Muscle of arm (tissue), 1 donor: ENCODE measurements at regions not wholly inside any gene's neighbourhood (a gene's known extent, or its start where the extent isn't known, plus 50 kb on each side); places are given as distances from the start of the nearest gene placed in this dataset.
"Not testable (repeated sequence)": the region's sequence is repeated elsewhere in the genome, so short reads cannot be mapped to it uniquely, and the experiment has no call there.

Experiments used
- DNase-seq: peaks from one replicate; pipeline ENCODE4 v3.0.0-alpha.2; 2013

DNA sequence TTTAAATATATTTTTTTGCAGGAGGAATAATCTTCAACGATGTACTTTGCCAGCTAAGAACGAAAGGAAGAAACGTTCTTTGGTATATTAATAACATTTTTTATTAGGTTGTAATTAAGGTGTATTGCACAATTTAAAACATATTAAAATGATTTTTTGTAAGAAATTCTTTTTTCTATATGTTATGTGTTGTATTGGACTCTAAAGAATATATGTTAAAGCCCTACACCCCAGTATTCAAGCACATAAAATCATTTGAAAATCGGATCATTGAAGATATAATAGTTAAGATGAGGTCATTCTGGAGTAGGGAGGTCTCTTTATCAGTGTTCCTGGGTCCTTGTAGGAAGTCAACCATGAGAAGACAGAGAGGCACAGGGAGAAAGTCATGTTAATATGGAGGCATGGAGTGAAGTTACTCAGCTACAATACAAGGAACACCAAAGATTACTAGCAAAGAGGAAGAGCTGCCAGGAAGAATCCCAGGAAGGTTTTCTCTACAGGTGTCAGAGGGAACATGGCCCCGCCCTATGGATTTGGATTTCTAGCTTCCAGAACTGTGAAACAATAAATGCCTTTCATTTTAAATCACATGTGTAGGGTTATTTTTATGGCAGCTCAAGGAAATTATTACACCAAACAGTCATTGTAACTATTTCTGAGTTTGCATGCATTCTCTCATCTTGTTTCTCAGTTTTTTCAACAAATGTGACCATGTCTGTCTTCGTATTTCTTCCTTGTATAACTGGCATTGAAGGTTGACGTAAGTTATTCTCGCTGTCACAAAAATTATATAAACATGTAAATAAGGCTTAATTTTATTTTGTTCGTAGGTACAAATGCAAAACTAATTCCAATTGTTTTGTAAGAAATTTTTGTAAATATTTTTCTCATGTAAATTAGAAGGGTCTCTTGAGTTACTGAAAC, 75.4 kb upstream of the VPREB1 start:
- DNase-seq = no peak

DNA sequence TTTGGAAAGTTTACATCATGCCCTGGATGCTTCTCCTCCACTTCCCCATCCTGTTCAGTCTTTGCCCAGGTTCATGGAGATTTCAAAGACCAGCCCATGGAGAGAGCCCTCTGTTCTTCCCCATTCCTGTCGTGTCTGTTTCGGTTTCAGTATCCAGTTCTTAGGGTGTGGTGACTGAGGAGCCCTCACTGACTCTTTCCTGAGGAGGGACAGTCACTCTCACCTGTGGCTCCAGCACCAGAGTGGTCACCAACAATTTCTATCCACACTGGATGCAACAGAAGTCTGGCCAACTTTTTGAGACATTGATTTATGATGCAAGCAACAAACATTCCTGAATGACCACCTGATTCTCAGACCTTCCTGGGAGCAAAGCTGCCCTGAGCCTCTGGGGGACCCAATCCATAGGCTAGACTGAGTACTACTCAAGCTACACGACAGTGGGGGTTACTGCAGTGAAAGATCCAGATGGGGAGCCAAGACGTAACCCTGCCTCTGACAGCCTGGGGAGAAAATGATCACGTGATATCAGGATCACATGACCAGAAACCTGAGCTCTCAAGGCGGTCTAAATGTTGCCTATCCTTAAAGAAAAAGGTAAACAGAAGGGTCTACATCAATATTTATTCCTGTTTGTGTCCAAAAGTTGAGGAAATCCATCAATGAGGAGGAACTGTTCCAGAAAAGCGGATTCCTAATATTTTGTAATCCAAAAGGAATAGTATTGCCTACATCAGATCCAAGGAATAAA, 76.2 kb upstream of the VPREB1 start:
- no peak for DNase-seq

DNA sequence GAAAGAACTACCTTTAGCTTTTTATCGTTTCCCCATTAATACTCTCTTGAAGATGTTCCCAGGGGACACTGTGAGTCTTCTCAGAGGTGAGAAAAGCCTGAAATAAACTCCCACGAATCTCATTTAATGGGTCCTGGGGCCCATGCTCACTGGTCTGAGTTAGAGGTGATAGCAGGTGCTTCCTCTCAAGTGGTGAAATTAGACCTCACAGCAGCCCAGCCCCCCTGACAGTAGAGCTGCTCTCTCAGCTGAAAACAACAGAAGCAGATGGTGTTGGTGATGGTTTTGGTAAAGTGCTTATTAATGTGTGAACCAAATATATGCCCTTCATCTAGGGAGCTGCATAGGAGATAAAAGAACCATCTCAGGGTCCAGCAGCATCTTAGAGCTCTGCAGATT, 76.8 kb upstream of the VPREB1 start:
- no peak for DNase-seq

DNA sequence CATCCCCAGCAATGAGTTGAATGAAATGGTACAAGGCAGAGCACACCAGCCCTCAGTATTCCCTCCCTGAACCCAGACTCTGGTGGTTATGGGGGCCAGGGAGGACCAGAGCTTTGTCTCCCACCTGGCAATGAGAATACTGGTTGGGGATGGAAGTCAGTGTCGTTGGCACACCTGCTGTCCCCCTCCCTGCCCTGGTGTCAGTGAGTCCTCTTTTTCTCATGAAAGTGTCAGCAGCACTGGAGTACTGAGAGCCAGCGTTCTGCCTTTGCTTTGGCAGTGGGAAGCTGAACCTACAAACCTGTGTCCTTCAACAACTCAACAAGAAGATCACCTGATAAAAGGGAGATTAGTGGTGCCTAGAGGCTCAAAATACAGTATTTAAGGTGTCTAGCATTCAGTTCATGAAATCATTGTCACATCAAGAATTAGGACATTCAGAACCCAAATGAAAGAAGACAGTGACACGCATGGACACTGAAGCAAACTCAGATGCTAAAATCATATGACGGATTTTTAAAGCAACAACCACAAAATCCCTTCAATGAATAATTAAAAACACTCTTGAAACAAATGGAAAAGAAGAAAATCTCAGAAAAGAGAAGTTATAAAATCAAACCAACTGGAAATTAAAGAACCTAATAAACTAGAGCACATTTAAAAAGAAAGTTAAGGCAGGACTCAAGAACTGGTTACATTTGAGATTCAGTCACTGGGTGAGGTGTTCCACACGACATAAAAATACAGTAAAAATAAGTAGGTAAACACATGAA, 77.5 kb upstream of the VPREB1 start:
- DNase-seq = no peak

DNA sequence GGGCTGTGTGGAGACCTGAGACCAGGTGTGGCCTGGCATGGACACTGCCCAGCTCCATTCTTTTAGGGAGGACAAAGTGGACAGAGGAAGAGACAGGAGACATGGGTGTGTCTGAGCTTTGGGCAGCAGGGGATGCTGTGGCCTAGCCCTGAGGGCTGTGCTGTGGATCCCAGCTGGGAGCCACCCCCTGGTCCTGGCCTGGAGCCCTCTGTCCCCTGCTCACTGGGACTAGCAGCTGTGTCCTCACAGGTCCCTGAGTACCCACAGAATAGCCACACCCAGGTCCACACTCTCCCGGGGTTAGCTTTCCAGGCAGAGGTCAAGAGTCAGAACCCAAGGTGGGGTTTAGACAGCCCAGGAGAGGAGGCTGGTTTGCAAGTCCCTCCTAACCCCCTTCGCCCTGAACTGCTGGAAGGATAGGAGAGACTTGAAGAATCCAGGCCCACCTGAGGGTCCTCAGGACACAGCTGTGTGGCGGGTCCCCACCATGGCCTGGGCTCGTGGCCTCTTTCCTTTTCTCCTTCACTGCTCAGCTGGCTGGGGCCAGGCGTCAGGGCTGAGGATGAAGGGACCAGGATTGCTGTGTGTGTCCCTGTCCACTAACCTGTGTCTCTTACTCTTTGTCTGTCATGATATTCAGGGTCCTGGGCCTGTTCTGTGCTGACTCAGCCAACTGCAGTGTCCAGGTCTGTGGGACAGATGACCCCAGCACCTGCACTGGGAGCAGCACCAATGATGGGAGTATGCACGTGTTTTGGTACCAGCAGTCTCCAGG, 78.5 kb upstream of the VPREB1 start:
- no peak for DNase-seq

DNA sequence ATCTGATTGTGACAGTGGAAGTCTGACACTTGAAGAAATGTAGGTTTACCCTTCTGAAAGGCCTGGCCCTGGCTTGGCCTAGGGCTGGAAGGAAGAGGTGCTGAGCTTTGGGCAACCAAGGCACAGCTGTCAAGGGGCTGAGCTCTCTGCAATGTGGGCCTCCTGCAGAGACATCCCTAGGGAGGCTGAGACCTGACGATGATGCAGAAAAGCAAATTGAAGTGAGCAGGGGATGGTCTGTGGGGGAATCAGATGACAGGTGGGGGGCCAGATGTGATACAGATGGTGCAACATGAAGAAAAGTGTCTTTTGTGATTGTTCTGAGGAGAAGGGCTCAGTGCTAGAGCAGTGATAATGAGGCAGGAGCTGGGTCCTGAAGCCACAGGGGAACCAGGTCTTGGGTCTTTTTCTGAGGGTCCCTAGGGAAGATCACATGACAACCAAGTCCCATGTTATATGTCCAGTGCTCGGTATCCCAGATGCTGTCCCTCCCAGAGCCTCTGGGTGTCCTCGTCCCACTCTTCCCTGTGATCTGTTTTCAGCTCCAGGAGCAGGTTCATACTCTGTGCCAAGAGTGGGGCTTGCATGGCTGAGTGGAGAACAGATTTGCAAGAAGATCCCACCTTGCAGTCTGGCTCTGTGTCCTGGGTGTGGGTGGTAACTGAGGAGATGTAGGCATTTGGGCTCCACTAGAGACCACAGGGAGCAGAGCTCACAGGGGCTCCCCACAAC, 79.9 kb upstream of the VPREB1 start:
- no peak for DNase-seq

DNA sequence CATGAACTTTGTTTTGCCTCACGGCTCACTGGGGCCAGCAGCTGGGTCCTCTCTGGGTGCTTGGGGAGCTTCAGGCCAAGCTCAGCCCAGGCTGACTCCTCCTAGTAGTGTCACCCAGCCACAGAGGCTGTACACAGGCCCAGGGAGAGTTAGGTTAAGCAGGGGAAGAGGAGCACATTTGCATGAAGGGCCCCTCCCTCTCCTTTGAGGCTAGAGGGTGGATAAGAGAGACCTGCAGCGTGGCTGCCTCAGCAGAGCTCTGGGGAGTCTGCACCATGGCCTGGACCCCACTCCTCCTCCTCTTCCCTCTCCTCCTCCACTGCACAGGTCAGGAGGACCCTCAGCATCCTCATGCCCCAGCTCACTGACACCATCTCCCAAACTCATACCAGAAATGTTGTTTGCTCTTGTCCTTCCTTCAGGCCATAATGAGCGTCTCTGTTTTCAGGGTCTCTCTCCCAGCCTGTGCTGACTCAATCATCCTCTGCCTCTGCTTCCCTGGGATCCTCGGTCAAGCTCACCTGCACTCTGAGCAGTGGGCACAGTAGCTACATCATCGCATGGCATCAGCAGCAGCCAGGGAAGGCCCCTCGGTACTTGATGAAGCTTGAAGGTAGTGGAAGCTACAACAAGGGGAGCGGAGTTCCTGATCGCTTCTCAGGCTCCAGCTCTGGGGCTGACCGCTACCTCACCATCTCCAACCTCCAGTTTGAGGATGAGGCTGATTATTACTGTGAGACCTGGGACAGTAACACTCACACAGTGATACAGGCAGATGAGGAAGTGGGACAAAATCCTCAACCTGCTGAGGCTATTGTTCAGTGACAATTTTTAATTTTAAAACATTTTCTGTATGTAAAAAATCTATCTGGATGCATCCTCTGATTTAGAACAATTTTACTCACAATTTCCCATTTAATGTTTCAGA, 82.4 kb upstream of the VPREB1 start:
- no peak for DNase-seq

DNA sequence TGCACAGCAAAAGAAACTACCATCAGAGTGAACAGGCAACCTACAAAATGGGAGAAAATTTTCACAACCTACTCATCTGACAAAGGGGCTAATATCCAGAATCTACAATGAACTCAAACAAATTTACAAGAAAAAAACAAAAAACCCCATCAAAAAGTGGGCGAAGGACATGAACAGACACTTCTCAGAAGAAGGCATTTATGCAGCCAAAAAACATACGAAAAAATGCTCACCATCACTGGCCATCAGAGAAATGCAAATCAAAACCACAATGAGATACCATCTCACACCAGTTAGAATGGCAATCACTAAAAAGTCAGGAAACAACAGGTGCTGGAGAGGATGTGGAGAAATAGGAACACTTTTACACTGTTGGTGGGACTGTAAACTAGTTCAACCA, 83.8 kb upstream of the VPREB1 start:
- DNase-seq = not testable (repeated sequence)

DNA sequence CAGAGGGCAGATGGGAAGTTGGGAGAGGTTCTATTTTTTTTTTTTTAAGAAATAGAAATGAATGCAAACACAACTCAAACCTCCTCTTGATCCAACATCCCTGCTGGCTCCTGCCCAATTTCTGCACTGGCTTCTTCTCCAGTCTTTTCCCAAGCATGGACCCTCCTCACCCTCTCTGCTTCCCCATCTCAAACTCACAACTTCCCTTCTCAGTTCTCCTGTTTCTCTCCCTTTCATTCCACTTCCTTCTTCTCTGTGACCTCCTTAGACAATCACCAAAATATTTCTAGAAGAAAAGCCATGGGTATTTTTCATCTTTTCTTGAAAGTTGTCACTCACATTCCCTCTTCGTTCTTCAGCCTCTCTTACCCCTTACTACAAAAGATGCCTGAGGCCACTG, 85.2 kb upstream of the VPREB1 start:
- DNase-seq = no peak

DNA sequence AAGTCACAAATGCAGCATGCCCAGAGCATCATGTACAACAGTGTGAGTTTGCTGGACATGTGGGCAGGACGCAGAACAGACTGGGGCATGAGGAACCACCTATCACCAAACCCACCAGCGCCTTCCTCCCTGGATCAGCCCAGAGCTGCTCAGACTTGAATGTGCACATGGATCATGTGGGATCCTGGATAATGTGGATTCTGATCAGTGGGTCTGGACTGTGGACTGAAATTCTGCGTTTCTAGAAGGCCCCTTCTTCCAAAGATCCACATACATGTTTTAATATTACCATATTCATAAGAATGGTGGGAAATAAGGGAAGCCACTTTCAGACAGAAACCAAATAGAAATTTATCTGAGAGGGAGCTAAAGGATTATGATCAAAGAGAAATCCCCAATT, 85.6 kb upstream of the VPREB1 start:
- no peak for DNase-seq

DNA sequence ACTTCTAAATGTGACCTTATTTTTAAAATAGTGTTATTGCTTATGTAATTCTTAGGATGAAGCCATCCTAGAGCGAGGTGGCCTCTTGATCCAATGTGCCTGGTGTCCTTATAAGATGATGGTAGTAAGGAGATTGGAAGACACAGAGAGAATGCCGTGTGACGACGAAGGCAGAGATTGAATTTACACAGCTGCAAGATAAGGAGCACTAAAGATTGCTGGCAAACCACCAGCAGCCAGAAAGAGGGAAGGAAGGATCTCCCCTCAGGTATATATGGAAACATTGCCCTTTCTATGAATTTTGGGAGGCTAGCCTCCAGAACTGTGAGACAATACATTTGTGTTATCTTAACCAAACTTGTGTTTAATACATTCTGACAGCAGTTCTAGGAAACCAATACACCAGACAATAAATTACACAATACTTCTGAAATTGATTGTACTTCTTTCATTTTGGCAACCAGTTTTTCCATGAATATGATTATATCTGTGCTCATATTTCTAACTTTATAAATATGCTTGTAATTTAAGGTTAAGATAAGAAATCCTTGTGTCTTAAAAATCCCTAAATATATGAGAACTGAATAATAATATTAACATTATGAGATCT, 86.3 kb upstream of the VPREB1 start:
- no peak for DNase-seq

DNA sequence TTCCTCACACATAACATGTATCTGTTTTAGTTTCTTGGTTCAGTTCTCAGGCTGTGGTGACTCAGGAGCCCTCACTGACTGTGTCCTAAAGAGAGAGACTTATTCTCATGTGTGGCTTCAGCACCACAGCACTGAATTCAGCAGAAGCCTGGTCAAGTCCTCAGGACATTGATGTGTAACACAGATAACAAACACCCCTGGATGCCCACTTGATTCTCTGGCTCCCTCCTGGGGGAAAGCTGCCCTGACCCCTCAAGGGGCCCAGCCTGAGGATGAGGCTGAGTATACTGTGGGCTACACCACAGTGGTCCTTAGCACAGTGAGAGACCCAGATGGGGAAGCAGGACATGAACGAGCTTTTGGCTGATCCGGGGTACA, 87.2 kb upstream of the VPREB1 start:
- no peak for DNase-seq

DNA sequence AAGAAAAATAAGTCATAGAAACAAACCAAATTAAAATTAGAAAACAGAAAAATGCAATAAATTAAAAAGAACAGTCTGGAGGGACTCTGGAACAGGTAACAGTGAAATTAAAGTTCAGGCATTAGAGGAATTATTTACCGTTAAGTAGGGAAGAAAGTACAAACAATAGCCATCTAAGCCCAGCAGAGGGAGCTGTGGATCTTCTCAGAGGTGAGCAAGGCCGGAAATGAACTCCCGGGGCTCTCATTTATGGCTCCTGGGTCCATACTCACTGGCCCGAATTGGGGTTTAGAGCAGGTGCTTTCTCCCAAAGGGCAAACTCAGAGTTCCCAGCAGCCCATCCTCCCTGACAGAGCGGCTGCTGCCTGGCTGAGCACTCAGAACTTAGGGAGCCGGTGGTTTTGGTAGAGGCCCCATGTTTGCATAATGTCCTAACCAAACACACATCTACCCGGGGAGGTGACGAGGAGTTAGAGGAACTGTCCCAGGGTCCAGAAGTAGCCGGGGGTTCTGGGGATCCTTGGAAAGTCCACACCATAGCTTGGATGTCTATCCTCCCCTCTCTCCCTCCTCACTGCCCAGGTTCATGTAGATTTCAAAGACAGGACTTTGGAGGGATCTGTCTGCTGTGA, 87.8 kb upstream of the VPREB1 start:
- peak; percentile 33 for DNase-seq

DNA sequence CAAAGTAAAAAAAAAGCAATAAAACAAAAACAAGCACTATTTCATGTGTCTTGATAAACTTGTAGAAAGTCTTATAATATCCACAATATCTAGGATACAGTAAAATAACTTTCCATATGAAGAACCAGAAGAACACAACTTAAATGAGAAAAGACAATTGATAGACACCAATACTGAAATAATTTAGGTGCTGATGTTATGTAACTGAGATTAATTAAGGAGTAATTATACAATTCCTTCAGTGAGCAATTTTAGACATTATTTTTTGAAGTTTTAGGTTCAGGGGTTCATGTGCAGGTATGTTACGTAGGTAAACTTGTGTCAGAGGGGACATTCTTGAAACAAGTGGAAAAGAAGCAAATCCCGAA, 88.3 kb upstream of the VPREB1 start:
- no peak for DNase-seq

DNA sequence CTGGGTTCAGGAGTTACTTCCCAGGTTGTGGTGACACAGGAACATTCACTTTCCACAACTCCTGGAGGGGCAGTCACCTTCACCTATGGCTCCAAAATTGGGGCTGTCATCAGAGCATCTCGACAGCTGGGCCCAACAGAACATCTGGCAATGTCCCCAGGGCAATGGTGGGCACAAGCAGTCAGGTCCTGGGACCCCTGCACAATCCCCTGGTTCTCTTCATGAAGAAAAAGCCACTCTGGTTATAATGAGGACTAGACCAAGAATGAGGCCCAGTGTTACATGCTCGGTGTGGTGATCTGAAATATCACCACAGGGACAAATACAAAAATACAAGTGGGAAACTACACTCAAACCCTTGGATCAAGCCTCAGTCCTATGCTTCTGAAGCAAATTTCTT, 89.0 kb upstream of the VPREB1 start:
- no peak for DNase-seq

DNA sequence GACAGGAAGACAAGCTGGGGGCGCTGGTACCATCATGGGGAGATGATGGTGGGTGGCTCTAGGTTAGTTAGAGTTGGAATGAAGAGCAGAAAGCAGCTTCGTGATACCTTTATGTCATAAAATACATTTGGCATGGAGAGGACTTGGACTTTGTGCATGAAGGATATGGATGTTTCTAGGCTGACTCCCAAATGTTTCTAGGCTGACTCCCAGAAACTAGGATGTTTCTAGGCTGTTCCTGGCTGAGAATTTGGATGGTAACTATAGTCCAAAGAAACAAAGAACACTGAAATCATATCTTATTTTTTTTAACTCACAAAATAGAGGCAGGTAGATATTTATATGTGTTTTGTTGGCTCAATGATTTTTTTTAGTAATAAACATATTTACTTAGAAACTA, 89.4 kb upstream of the VPREB1 start:
- peak; percentile 4 for DNase-seq

DNA sequence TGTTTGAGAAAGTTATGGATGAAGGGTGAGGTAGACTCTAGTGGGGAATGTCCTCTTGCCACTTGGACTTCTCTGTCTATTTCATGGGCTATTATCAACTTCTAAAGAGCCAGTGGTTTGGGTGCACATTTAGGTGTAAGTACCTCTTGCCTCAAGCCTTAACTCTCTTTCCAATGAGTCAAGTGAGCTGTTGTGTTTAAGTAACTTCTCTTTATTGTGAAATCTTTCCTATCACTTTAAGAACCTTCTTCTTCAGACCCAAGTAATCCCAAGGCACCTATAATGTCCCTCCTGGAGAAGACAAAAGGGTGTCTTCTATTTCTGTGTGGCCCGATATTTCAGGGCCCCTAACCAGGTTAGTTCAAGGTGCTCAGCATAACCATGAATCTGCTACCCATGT, 90.5 kb upstream of the VPREB1 start:
- no peak for DNase-seq

DNA sequence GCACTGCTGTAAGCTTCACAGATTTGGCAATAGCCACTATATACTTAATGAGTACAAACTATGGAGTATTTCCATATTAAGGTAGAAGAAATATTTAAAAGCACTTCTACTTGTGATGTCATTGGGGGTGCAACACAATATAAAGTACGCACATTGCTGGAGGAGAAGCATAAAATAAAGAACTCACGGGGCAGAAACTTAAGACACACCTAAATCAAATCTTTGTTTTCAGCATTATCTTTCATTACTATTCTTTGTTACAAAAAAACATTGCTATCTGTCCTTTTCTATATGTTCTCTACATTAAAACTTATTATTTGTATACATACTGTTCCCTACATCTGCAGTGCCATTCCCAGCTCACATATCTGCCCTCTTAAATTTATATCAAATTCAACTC, 93.3 kb upstream of the VPREB1 start:
- no peak for DNase-seq

DNA sequence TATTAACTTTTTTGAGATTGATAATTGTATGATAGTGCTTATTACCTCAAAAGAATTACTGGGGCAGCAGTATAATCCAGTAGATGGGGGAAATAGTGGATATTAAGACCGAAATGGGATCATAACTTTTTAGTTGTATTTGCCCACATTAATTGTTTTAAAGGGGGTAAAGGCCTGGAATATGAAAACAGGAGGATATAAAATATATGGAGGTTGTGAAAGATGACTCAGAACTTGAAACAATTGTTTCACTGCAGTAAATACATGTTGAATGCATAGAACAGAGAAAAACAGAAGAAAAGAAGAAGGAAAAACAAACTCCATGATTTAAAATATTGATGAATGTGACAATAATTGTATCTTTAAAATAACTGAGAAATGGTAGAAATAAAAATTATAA, 94.1 kb upstream of the VPREB1 start:
- DNase-seq = no peak
